CD14-positive monocyte (primary cell): ENCODE measurements at regions not wholly inside any gene's neighbourhood (a gene's known extent, or its start where the extent isn't known, plus 50 kb on each side); places are given as distances from the start of the nearest gene placed in this dataset.

Experiments
- DNase-seq, 3 donors: peaks; one replicate each; pipeline ENCODE4 v3.0.0-alpha.2; 2011 to 2022
- H2AFZ ChIP-seq: 2 replicates; pipeline ENCODE4 v1.6.0; 2012; ENCODE audit warnings: mild to moderate bottlenecking, low read depth, low read length, inconsistent platforms; ENCODE audit not compliant: insufficient read depth, poor library complexity, severe bottlenecking
- H3K27ac ChIP-seq, 2 donors: 1 replicate in 1 of 2; 2 replicates in 1 of 2; pipeline ENCODE4 v1.5.1; 2012 to 2013; ENCODE audit warnings: low read length in 2 of 2, control low read depth in 1 of 2, inconsistent platforms in 1 of 2, low read depth in 1 of 2, mild to moderate bottlenecking in 1 of 2
- H3K27me3 ChIP-seq, 2 donors: one replicate each; pipeline versions ENCODE4 v1.6.0 to v1.6.1; 2011 to 2013; ENCODE audit warnings: low read length in 2 of 2; ENCODE audit not compliant: control insufficient read depth in 2 of 2, insufficient read depth in 2 of 2
- H3K36me3 ChIP-seq, 2 donors: replicated peaks in 1 of 2; 1 replicate in 1 of 2; 2 replicates in 1 of 2; pipeline versions ENCODE4 v1.5.1 to v1.6.1; 2012 to 2013; ENCODE audit warnings: low read length in 2 of 2, control low read depth in 1 of 2, inconsistent platforms in 1 of 2, mild to moderate bottlenecking in 1 of 2; ENCODE audit not compliant: insufficient read depth in 2 of 2, control insufficient read depth in 1 of 2
- H3K4me1 ChIP-seq, 2 donors: 1 replicate in 1 of 2; 2 replicates in 1 of 2; pipeline versions ENCODE4 v1.5.1 to v1.6.1; 2012 to 2013; ENCODE audit warnings: low read length in 2 of 2, control low read depth in 1 of 2, inconsistent platforms in 1 of 2, mild to moderate bottlenecking in 1 of 2, moderate library complexity in 1 of 2; ENCODE audit not compliant: insufficient read depth in 2 of 2, control insufficient read depth in 1 of 2
- H3K4me2 ChIP-seq: replicated peaks from 2 replicates; pipeline ENCODE3; 2012; ENCODE audit warnings: low read length, moderate library complexity, mild to moderate bottlenecking; ENCODE audit not compliant: poor library complexity, severe bottlenecking; ENCODE audit errors: extremely low read depth
- H3K4me3 ChIP-seq, 3 experiments: fragments of 200-600 bp in 1 of 3; sonication (generic) in 1 of 3; replicated peaks in 1 of 3; 1 replicate in 2 of 3; 2 replicates in 1 of 3; pipeline ENCODE4 v1.5.1; 2011 to 2013; ENCODE audit warnings: low read length in 3 of 3, mild to moderate bottlenecking in 3 of 3, control low read depth in 2 of 3, low read depth in 2 of 3, inconsistent platforms in 1 of 3, moderate library complexity in 1 of 3
- H3K79me2 ChIP-seq: 2 replicates; pipeline ENCODE4 v1.6.0; 2012; ENCODE audit warnings: mild to moderate bottlenecking, control low read depth, inconsistent platforms, low read length, moderate library complexity; ENCODE audit not compliant: insufficient read depth
- H3K9ac ChIP-seq: 2 replicates; pipeline ENCODE4 v1.6.0; 2017; ENCODE audit warnings: low read length, mild to moderate bottlenecking; ENCODE audit not compliant: insufficient read depth, poor library complexity, severe bottlenecking
- H3K9me3 ChIP-seq, 2 donors: replicated peaks in 1 of 2; 1 replicate in 1 of 2; 2 replicates in 1 of 2; pipeline versions ENCODE4 v1.5.1 to v1.6.1; 2012 to 2013; ENCODE audit warnings: low read length in 2 of 2, control low read depth in 1 of 2; ENCODE audit not compliant: control insufficient read depth in 1 of 2, insufficient read depth in 1 of 2
- H4K20me1 ChIP-seq: 2 replicates; pipeline ENCODE4 v1.6.0; 2012; ENCODE audit warnings: mild to moderate bottlenecking, low read length, control low read depth, moderate library complexity; ENCODE audit not compliant: insufficient read depth
- H3K27ac Mint-ChIP-seq, 7 donors: one replicate each; pipeline ENCODE4 v1.8.0; 2020; ENCODE audit warnings: mild to moderate bottlenecking in 7 of 7, mixed read lengths in 7 of 7, moderate library complexity in 6 of 7, inconsistent platforms in 2 of 7
- H3K27me3 Mint-ChIP-seq, 3 donors: one replicate each; pipeline ENCODE4 v1.8.0; 2021 to 2022; ENCODE audit warnings: low read depth in 3 of 3, mild to moderate bottlenecking in 3 of 3, mixed read lengths in 3 of 3, moderate library complexity in 3 of 3, inconsistent platforms in 1 of 3
- H3K36me3 Mint-ChIP-seq, 2 donors: one replicate each; pipeline ENCODE4 v1.8.0; 2020; ENCODE audit warnings: mixed read lengths in 2 of 2, inconsistent platforms in 1 of 2, mild to moderate bottlenecking in 1 of 2
- H3K4me1 Mint-ChIP-seq: one replicate; pipeline ENCODE4 v1.8.0; 2020; ENCODE audit warnings: mild to moderate bottlenecking, mixed read lengths
- H3K4me3 Mint-ChIP-seq, 2 donors: one replicate each; pipeline ENCODE4 v1.8.0; 2020; ENCODE audit warnings: mild to moderate bottlenecking in 2 of 2, mixed read lengths in 2 of 2, moderate library complexity in 1 of 2
- H3K9me3 Mint-ChIP-seq, 7 donors: one replicate each; pipeline ENCODE4 v1.8.0; 2020 to 2022; ENCODE audit warnings: mixed read lengths in 7 of 7, mild to moderate bottlenecking in 6 of 7, moderate library complexity in 6 of 7, inconsistent platforms in 2 of 7
- CTCF ChIP-seq: fragments of 200-600 bp; IDR thresholded peaks from one replicate; pipeline ENCODE4 v1.8.0; 2022; ENCODE audit warnings: antibody characterized with exemption, mild to moderate bottlenecking
- WGBS: methylation state at CpG from one replicate; pipeline ENCODE4 v1.1.5; 2013; ENCODE audit warnings: missing lambda C conversion rate; ENCODE audit not compliant: insufficient coverage; 5-methylcytosine and 5-hydroxymethylcytosine counted together
- intact Hi-C, 2 donors: fragments of 100-400 bp; cut with micrococcal nuclease; formaldehyde crosslinking; loops; one replicate each; pipeline versions ENCODE4 v1.15.0 to v1.15.1; 2023

GRCh38 chr9:27787891-27788290 lies 214.6 kb upstream of the C9orf72 start:
- intact Hi-C loops = no loop called here
- Histone ChIP-seq H3K4me1 (no peaks in the 10 kb centered on the region), H3K4me2 (no peak overlapping the region), H3K27me3 (no peaks in the 10 kb centered on the region), H3K36me3 (no peaks in the 10 kb centered on the region), H3K9ac (no peak overlapping the region), H4K20me1 (no peaks in the 10 kb centered on the region), H3K9me3 (peaks cover 8 to 11% of the 10 kb centered on the region in 2 donors), H2AFZ (no peak overlapping the region), H3K4me3 (no peak overlapping the region), H3K27ac (no peak overlapping the region), H3K79me2 (no peaks in the 10 kb centered on the region)
- WGBS = no CpG with 5 or more reads among the region's 2 CpGs
- Mint-ChIP-seq H3K4me1 (peaks cover 9% of the 10 kb centered on the region), H3K4me3 (no peak overlapping the region), H3K36me3 (no peaks in the 10 kb centered on the region), H3K27ac (peak overlapping the region in 1 of 7 donors; percentile 61), H3K9me3 (peaks cover 3 to 19% (median 10%) of the 10 kb centered on the region in 7 donors), H3K27me3 (peaks cover 0 to 5% (median 3%) of the 10 kb centered on the region in 3 donors)
- TF ChIP-seq CTCF = peak; percentile 52
- DNase-seq = peak; percentile 6 to 38 (median 10)

DNA sequence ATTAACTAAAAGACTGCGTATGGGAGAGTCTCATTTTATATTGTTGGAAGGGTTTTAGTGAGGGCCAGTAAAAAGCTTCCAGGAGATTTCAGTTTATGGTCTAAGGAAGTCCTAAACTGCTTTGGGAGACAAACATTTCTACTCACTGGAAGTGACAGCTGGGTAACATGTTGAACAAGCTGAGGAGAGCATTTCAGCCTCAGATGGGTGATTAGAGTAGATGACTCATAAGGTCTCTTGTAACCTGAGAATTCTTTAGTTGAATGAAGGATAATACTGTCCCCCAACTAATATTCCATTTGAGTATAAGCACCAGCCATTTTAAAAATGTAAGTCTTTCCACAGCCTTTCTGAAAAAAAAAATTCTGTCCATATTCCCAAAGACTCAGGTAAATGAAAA lies 218.0 kb upstream of the C9orf72 start:
- intact Hi-C loops = no loop called here
- Histone ChIP-seq H3K4me1 (no peaks in the 10 kb centered on the region), H3K9ac (no peak overlapping the region), H3K4me3 (no peak overlapping the region), H3K27me3 (no peaks in the 10 kb centered on the region), H2AFZ (no peak overlapping the region), H4K20me1 (no peaks in the 10 kb centered on the region), H3K36me3 (no peaks in the 10 kb centered on the region), H3K9me3 (peaks cover 8 to 11% of the 10 kb centered on the region in 2 donors), H3K79me2 (no peaks in the 10 kb centered on the region), H3K4me2 (no peak overlapping the region), H3K27ac (no peak overlapping the region)
- H3K36me3 Mint-ChIP-seq = no peaks in the 10 kb centered on the region
- peaks cover 2 to 4% (median 4%) of the 10 kb centered on the region in 3 donors for H3K27me3 Mint-ChIP-seq
- DNase-seq = no peak
- TF ChIP-seq CTCF = no peak
- peak overlapping the region in 1 of 2 donors; percentile 23 for H3K4me3 Mint-ChIP-seq
- H3K27ac Mint-ChIP-seq = no peak overlapping the region
- H3K4me1 Mint-ChIP-seq = peaks cover 4% of the 10 kb centered on the region
- 100% methylated on average over 1 of the region's 1 CpG for WGBS
- peaks cover 0 to 14% (median 6%) of the 10 kb centered on the region in 7 donors for H3K9me3 Mint-ChIP-seq
